Astrocyte of the spinal cord (primary cell): ENCODE measurements at regions not wholly inside any gene's neighbourhood (a gene's known extent, or its start where the extent isn't known, plus 50 kb on each side); places are given as distances from the start of the nearest gene placed in this dataset.
A peak's percentile ranks its signal among the peaks of the same experiment; 100 is the strongest.

Experiments used
- DNase-seq: peaks from one replicate; pipeline ENCODE4 v3.0.0; 2011; ENCODE audit warnings: low read depth, low spot score
- H3K4me3 ChIP-seq: 2 replicates; pipeline ENCODE4 v1.5.1; 2011; ENCODE audit warnings: low read depth, mild to moderate bottlenecking, low read length, moderate library complexity
- in situ Hi-C: cut with HindIII; loops from 2 replicates; pipeline ENCODE4 v1.10.0; 2017; ENCODE audit warnings: low sequenced_read_pairs
- TF ChIP-seq, protein P1 (sequence below): IDR thresholded peaks from 2 replicates; pipeline ENCODE4 v1.5.1; 2012; ENCODE audit warnings: low read depth, mild to moderate bottlenecking, low read length, inconsistent platforms

DNA sequence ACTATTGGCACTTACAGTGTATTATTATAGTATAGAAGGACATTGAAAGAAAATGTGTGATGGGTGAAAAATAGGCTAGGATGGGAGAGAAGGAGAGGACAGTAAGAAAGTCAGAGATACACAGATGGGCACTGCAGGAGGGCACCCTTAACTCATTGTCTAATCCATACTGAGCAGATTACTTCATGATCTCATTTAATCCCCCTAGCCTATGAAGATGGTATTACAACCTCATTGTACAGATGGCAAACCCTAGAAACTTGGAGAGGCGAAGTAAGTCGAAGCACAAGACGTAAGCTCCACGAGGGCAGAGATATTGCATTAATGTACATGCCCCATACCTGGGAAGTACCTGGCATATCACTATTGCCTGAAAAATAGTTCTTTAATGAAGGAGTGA, 346.9 kb upstream of the DAB1 start:
- no peak for DNase-seq
- in situ Hi-C loops: no loop called here
- H3K4me3 ChIP-seq: no peak overlapping the region
- TF ChIP-seq, protein P1, sequence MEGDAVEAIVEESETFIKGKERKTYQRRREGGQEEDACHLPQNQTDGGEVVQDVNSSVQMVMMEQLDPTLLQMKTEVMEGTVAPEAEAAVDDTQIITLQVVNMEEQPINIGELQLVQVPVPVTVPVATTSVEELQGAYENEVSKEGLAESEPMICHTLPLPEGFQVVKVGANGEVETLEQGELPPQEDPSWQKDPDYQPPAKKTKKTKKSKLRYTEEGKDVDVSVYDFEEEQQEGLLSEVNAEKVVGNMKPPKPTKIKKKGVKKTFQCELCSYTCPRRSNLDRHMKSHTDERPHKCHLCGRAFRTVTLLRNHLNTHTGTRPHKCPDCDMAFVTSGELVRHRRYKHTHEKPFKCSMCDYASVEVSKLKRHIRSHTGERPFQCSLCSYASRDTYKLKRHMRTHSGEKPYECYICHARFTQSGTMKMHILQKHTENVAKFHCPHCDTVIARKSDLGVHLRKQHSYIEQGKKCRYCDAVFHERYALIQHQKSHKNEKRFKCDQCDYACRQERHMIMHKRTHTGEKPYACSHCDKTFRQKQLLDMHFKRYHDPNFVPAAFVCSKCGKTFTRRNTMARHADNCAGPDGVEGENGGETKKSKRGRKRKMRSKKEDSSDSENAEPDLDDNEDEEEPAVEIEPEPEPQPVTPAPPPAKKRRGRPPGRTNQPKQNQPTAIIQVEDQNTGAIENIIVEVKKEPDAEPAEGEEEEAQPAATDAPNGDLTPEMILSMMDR: peak; percentile 31

DNA sequence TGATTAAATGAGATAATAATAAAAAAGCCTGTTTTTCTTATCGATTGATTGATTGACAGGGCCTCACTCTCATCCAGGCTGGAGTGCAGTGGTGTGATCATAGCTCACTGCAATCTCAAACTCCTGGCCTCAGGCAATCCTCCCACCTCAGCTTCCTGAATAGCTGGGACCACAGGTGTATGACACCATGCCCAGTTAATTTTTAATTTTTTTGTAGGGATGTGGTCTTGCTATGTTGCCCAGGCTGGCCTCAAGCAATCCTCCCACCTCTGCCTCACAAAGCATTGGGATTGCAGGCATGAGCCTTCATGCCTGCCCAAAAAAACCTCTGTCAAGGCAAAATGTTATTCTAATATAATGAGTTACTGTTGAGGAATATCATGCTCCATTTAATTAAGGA, 346.4 kb upstream of the DAB1 start:
- H3K4me3 ChIP-seq: no peak overlapping the region
- in situ Hi-C loops: no loop called here
- no peak for DNase-seq
- TF ChIP-seq, protein P1: no peak

DNA sequence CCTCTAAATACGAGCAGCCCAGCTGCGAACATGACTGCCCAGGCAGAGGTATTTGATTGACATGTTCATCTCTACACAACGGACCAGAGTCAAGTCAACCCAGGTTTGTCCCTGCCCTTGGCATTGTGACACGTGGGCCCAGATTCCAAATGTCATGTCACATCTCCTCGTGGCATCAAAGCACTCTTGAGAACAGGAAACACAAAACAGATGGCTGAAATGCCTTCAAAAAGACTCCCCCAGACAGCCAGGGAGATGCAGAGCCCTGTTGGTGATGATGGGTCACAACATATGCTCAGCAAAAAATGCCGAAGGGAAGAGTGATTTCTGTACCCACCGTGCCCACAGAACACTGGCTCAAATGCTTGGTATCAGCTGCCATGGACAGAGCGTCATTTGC, 337.8 kb upstream of the DAB1 start:
- no peak overlapping the region for H3K4me3 ChIP-seq
- DNase-seq: no peak
- in situ Hi-C loops: no loop called here
- TF ChIP-seq, protein P1: no peak

DNA sequence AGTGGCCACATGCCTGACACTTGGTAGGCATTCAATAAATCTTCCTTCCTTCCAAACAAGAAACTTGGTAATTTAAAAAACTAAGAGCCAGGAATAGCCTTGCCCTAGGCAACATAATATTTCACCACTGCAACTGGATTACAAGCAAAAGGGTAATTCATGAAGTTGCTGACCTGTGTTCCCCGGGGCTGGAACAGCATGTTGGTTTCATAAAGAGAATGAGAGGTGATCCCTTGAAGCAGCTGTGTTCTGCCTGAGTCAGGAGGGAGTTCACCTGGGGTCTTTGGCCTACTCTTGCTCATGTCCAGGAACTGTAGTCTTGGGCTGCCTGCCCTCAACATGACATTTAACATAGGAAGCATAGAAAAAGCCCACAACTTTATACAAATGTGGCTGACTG, 329.0 kb upstream of the DAB1 start:
- TF ChIP-seq, protein P1: no peak
- in situ Hi-C loops: no loop called here
- H3K4me3 ChIP-seq: no peak overlapping the region
- no peak for DNase-seq

DNA sequence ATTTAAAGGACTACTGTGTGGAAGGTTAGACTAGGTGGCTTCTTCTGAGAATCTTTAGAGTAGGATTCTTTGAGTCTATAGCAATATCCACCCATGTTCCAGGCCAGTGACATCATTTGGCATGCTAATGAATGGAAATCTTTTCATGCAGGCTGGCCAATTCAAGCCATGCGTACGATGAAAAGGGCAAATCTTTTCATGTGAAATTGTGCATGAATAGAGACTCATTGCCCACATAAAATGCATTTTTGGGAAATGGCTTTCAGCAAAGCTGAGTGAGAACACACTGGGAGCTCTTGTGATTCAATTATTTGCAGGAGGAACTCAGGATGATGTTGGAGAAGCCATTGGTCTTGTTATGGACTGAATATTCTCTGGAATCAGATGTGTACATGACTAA, 324.9 kb upstream of the DAB1 start:
- no peak overlapping the region for H3K4me3 ChIP-seq
- DNase-seq: no peak
- TF ChIP-seq, protein P1: no peak
- in situ Hi-C loops: no loop called here

DNA sequence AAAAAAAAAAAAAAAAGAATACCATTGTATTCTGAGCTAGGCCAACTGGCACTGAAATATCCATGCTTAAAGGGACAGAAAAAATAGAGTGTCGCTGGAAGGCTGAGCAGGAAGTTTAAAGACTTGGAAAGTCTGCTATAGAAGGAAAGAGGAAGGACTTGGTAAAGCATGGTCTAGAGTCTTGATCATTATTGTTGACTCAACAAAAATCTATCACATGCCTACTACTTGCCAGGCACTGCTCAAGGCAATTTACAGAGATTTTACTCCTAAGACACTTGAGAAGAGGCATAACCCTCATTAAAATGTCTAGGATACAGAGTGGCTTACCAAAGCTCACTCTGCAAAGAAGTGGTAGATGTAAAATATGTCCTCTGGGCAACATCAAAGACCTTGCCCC, 324.0 kb upstream of the DAB1 start:
- TF ChIP-seq, protein P1: no peak
- in situ Hi-C loops: no loop called here
- no peak for DNase-seq
- no peak overlapping the region for H3K4me3 ChIP-seq

DNA sequence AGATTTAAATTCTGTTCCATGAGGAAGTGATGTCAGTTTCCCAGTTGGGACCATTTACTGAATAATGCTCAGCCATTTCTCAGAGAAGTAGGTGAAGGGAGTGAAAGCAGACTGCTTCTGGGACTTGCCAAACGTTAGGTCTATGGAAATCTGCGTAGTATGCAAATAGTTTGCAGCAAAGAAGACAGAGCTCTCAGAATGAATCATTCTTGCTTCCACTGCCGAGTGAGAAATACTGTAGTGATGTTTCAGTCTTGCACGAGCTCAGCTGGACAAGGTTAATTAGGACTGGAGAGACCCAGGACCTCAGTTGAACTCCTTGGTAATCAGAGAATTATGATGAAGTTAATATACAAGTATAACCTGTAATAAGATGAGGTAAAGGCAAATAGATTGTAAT, 317.7 kb upstream of the DAB1 start:
- DNase-seq: no peak
- in situ Hi-C loops: no loop called here
- TF ChIP-seq, protein P1: no peak
- no peak overlapping the region for H3K4me3 ChIP-seq
